ENCODE measurements at regions not wholly inside any gene's neighbourhood (a gene's known extent, or its start where the extent isn't known, plus 50 kb on each side); places are given as distances from the start of the nearest gene placed in this dataset.

- no peak overlapping the region for H3K4me3 ChIP-seq (replicated peaks in 1 of 3; ENCODE audit: insufficient read depth in 1 of 3, low read depth in 1 of 3, low read length in 3 of 3)
- POLR2A ChIA-PET, result no interaction called here
- dilution Hi-C loops (cut with MboI; ENCODE audit: extremely low pct_ligation_motif_present, low sequenced_read_pairs) (no loop called here), intact Hi-C loops (cut with micrococcal nuclease) (no loop called here)
- no peaks in the 10 kb centered on the region for H3K27me3 ChIP-seq (ENCODE audit: control insufficient read depth in 2 of 2, insufficient read depth in 2 of 2, low read length in 2 of 2)
- no peak overlapping the region for H3K27ac ChIP-seq (ENCODE audit: insufficient read depth, low read depth, low read length)
- H3K36me3 ChIP-seq (ENCODE audit: control insufficient read depth in 2 of 2, extremely low read depth in 1 of 2, insufficient read depth in 2 of 2, low read length in 2 of 2), result no peaks in the 10 kb centered on the region
- no TSS peak for BruUV-seq (replicated peaks)
- no peak overlapping the region for H3K4me2 ChIP-seq (ENCODE audit: insufficient read depth, low read length)
- H2AFZ ChIP-seq (ENCODE audit: low read depth, low read length), result no peak overlapping the region
- no peaks in the 10 kb centered on the region for H3K79me2 ChIP-seq (ENCODE audit: control insufficient read depth, insufficient read depth, low read length)
- H3K9ac ChIP-seq (replicated peaks; ENCODE audit: extremely low read depth, insufficient read depth, low read length), result no peak overlapping the region
- H4K20me1 ChIP-seq (replicated peaks; ENCODE audit: control insufficient read depth, extremely low read depth, insufficient read depth, low read length), result no peaks in the 10 kb centered on the region
- no peaks in the 10 kb centered on the region for H3K9me1 ChIP-seq (replicated peaks; ENCODE audit: control insufficient read depth, extremely low read depth, insufficient read depth, low read length)
- FAIRE-seq (no peak), DNase-seq (ENCODE audit: low read depth, low spot score) (no peak)
- TF ChIP-seq GATA2 (IDR thresholded peaks at IDR 0.05; ENCODE audit: insufficient read depth, insufficient read length, low read depth, low read length) (no peak), EZH2 (IDR thresholded peaks at IDR 0.05; ENCODE audit: borderline replicate concordance, low read depth, low read length, severe bottlenecking) (no peak), POLR2AphosphoS5 (IDR thresholded peaks at IDR 0.05; ENCODE audit: insufficient read depth, low read depth, low read length) (no peak)
- TF ChIP-seq, protein P1, sequence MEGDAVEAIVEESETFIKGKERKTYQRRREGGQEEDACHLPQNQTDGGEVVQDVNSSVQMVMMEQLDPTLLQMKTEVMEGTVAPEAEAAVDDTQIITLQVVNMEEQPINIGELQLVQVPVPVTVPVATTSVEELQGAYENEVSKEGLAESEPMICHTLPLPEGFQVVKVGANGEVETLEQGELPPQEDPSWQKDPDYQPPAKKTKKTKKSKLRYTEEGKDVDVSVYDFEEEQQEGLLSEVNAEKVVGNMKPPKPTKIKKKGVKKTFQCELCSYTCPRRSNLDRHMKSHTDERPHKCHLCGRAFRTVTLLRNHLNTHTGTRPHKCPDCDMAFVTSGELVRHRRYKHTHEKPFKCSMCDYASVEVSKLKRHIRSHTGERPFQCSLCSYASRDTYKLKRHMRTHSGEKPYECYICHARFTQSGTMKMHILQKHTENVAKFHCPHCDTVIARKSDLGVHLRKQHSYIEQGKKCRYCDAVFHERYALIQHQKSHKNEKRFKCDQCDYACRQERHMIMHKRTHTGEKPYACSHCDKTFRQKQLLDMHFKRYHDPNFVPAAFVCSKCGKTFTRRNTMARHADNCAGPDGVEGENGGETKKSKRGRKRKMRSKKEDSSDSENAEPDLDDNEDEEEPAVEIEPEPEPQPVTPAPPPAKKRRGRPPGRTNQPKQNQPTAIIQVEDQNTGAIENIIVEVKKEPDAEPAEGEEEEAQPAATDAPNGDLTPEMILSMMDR (IDR thresholded peaks at IDR 0.05; ENCODE audit: extremely low read depth in 1 of 2, insufficient read depth in 1 of 2, low read depth in 1 of 2, low read length in 2 of 2), result no peak
- TF ChIP-seq, protein P2, sequence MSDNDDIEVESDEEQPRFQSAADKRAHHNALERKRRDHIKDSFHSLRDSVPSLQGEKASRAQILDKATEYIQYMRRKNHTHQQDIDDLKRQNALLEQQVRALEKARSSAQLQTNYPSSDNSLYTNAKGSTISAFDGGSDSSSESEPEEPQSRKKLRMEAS (IDR thresholded peaks at IDR 0.05; ENCODE audit: insufficient read depth, insufficient read length), result no peak
- no peaks in the 10 kb centered on the region for H3K9me3 ChIP-seq (replicated peaks; ENCODE audit: control insufficient read depth, insufficient read depth, low read length)
- H3K4me1 ChIP-seq (ENCODE audit: control insufficient read depth, extremely low read depth, insufficient read depth, low read length), result no peaks in the 10 kb centered on the region
- CTCF ChIA-PET, result interaction anchor here (1.6 kb wide), 1 partner anchor 67 kb away, joined by 3 read pairs; no protein-coding TSS in a partner anchor
Observed at GRCh38 chr12:87760943-87761342, 268.3 kb downstream of the C12orf50 start.

DNA sequence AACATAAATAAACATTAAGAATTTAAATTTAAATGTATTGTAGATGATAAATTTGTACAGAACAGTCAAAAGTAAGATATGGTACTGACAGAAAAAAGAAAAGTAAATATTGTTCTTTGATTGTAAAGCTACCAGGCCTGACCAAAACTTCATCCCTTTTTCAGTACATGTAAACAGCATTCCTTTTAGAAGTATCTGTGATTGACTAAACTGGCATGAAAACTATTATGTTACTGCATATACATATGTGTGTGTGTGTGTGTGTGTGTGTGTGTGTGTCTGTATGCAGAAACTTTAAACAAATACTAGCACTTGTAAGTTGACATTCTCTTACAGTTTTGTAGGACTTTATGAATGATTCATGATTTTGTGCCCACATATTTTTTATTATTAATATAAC, 270.9 kb downstream of the C12orf50 start:
- H3K4me1 ChIP-seq (ENCODE audit: control insufficient read depth, extremely low read depth, insufficient read depth, low read length), result no peaks in the 10 kb centered on the region
- ChIA-PET CTCF (no interaction called here), POLR2A (no interaction called here)
- FAIRE-seq, result no peak
- H3K79me2 ChIP-seq (ENCODE audit: control insufficient read depth, insufficient read depth, low read length), result no peaks in the 10 kb centered on the region
- no peak overlapping the region for H3K27ac ChIP-seq (ENCODE audit: insufficient read depth, low read depth, low read length)
- no peak for DNase-seq (ENCODE audit: low read depth, low spot score)
- BruUV-seq (replicated peaks), result no TSS peak
- intact Hi-C loops (cut with micrococcal nuclease), result no loop called here
- no peaks in the 10 kb centered on the region for H4K20me1 ChIP-seq (replicated peaks; ENCODE audit: control insufficient read depth, extremely low read depth, insufficient read depth, low read length)
- no peak overlapping the region for H3K4me2 ChIP-seq (ENCODE audit: insufficient read depth, low read length)
- no peaks in the 10 kb centered on the region for H3K27me3 ChIP-seq (ENCODE audit: control insufficient read depth in 2 of 2, insufficient read depth in 2 of 2, low read length in 2 of 2)
- no peak overlapping the region for H3K4me3 ChIP-seq (replicated peaks in 1 of 3; ENCODE audit: insufficient read depth in 1 of 3, low read depth in 1 of 3, low read length in 3 of 3)
- H3K9me1 ChIP-seq (replicated peaks; ENCODE audit: control insufficient read depth, extremely low read depth, insufficient read depth, low read length), result no peaks in the 10 kb centered on the region
- H3K36me3 ChIP-seq (ENCODE audit: control insufficient read depth in 2 of 2, extremely low read depth in 1 of 2, insufficient read depth in 2 of 2, low read length in 2 of 2), result no peaks in the 10 kb centered on the region
- no peak overlapping the region for H3K9ac ChIP-seq (replicated peaks; ENCODE audit: extremely low read depth, insufficient read depth, low read length)
- TF ChIP-seq FOS (IDR thresholded peaks at IDR 0.05; ENCODE audit: borderline replicate concordance, insufficient read depth, low read length), result no peak
- no peaks in the 10 kb centered on the region for H3K9me3 ChIP-seq (replicated peaks; ENCODE audit: control insufficient read depth, insufficient read depth, low read length)
- dilution Hi-C loops (cut with MboI; ENCODE audit: extremely low pct_ligation_motif_present, low sequenced_read_pairs), result no loop called here
- H2AFZ ChIP-seq (ENCODE audit: low read depth, low read length), result no peak overlapping the region

All from endothelial cell of umbilical vein (primary cell).